HL-60 (cell line): ENCODE measurements at regions not wholly inside any gene's neighbourhood (a gene's known extent, or its start where the extent isn't known, plus 50 kb on each side); places are given as distances from the start of the nearest gene placed in this dataset.
"Not testable (repeated sequence)": the region's sequence is repeated elsewhere in the genome, so short reads cannot be mapped to it uniquely, and the experiment has no call there.

ENCODE experiments used
- DNase-seq, 2 experiments: peaks; one replicate each; pipeline ENCODE4 v3.0.0-alpha.2; 2010 to 2020; ENCODE audit warnings: low read depth in 1 of 2, low spot score in 1 of 2
- H3K27ac ChIP-seq: fragments of 250-450 bp; sonication (Bioruptor Pico); replicated peaks from 2 replicates; pipeline ENCODE4 v1.5.1; 2020; ENCODE audit warnings: mild to moderate bottlenecking, moderate library complexity
- H3K27me3 ChIP-seq: fragments of 250-450 bp; sonication (Bioruptor Pico); 2 replicates; pipeline ENCODE4 v1.5.1; 2021; ENCODE audit warnings: mild to moderate bottlenecking, moderate library complexity; ENCODE audit not compliant: insufficient read depth, poor library complexity, severe bottlenecking
- H3K4me3 ChIP-seq: replicated peaks from 2 replicates; pipeline ENCODE4 v1.5.1; 2011; ENCODE audit warnings: mild to moderate bottlenecking, control low read depth, low read length; ENCODE audit not compliant: insufficient read depth
- GABPA ChIP-seq: IDR thresholded peaks from 2 replicates; pipeline ENCODE4 v1.6.1; 2012; ENCODE audit warnings: low read depth
- POLR2AphosphoS5 ChIP-seq: IDR thresholded peaks from 2 replicates; pipeline ENCODE4 v1.6.1; 2012; ENCODE audit warnings: low read depth
- SPI1 ChIP-seq: IDR thresholded peaks from 2 replicates; pipeline ENCODE4 v1.6.1; 2012; ENCODE audit warnings: low read depth, mild to moderate bottlenecking, borderline replicate concordance
- TF ChIP-seq, protein P1 (sequence below): IDR thresholded peaks from 2 replicates; pipeline ENCODE4 v1.6.1; 2012; ENCODE audit warnings: low read depth; ENCODE audit not compliant: insufficient replicate concordance
- TF ChIP-seq, protein P2 (sequence below): IDR thresholded peaks from one replicate; pipeline ENCODE4 v1.5.1; 2011; ENCODE audit warnings: low read length, control low read depth, inconsistent platforms; ENCODE audit not compliant: insufficient read depth

DNA sequence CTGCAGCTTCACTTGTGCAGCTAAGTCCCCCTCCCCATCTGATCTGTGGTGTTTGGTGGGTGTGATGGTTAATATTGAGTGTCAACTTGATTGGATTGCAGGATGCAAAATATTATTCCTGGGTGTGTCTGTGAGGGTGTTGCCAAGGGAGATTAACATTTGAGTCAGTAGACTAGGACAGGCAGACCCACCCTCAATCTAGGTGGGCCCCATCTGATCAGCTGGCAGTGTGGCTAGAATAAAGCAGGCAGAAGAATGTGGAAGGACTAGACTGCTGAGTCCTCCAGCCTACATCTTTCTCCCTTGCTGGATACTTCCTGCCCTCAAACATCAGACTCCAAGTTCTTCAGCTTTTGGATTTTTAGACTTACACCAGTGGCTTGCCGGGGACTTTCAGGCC, 103.5 kb upstream of the BOD1L1 start:
- DNase-seq = no peak

DNA sequence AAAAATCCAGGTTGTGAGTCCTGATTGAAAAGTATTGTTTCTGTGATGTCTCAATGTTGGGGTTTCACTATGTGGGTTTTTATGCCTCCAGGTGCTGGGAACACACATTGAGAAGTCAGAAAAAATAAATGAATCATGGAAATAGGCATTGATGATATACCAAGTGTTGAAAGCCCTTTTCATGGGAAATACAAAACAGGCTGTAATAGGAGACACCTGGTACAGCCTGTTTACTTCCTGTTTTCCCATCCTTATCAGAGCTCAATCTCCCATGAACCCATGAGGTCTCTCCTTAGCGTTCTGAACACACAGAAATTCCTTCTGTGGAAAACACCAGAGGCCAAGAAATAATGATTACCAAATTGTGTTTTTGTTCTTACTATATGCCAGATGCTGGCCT, 106.3 kb upstream of the BOD1L1 start:
- TF ChIP-seq GABPA (no peak), SPI1 (no peak), POLR2AphosphoS5 (no peak)
- TF ChIP-seq, protein P1, sequence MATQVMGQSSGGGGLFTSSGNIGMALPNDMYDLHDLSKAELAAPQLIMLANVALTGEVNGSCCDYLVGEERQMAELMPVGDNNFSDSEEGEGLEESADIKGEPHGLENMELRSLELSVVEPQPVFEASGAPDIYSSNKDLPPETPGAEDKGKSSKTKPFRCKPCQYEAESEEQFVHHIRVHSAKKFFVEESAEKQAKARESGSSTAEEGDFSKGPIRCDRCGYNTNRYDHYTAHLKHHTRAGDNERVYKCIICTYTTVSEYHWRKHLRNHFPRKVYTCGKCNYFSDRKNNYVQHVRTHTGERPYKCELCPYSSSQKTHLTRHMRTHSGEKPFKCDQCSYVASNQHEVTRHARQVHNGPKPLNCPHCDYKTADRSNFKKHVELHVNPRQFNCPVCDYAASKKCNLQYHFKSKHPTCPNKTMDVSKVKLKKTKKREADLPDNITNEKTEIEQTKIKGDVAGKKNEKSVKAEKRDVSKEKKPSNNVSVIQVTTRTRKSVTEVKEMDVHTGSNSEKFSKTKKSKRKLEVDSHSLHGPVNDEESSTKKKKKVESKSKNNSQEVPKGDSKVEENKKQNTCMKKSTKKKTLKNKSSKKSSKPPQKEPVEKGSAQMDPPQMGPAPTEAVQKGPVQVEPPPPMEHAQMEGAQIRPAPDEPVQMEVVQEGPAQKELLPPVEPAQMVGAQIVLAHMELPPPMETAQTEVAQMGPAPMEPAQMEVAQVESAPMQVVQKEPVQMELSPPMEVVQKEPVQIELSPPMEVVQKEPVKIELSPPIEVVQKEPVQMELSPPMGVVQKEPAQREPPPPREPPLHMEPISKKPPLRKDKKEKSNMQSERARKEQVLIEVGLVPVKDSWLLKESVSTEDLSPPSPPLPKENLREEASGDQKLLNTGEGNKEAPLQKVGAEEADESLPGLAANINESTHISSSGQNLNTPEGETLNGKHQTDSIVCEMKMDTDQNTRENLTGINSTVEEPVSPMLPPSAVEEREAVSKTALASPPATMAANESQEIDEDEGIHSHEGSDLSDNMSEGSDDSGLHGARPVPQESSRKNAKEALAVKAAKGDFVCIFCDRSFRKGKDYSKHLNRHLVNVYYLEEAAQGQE = no peak
- TF ChIP-seq, protein P2, sequence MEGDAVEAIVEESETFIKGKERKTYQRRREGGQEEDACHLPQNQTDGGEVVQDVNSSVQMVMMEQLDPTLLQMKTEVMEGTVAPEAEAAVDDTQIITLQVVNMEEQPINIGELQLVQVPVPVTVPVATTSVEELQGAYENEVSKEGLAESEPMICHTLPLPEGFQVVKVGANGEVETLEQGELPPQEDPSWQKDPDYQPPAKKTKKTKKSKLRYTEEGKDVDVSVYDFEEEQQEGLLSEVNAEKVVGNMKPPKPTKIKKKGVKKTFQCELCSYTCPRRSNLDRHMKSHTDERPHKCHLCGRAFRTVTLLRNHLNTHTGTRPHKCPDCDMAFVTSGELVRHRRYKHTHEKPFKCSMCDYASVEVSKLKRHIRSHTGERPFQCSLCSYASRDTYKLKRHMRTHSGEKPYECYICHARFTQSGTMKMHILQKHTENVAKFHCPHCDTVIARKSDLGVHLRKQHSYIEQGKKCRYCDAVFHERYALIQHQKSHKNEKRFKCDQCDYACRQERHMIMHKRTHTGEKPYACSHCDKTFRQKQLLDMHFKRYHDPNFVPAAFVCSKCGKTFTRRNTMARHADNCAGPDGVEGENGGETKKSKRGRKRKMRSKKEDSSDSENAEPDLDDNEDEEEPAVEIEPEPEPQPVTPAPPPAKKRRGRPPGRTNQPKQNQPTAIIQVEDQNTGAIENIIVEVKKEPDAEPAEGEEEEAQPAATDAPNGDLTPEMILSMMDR = no peak

More for the DNA sequence above, 103.5 kb upstream of the BOD1L1 start:
- Histone ChIP-seq H3K27ac (no peak overlapping the region), H3K27me3 (no peaks in the 10 kb centered on the region), H3K4me3 (no peak overlapping the region)
- TF ChIP-seq SPI1 (no peak), POLR2AphosphoS5 (no peak), GABPA (no peak)
- TF ChIP-seq, protein P1 = no peak
- TF ChIP-seq, protein P2 = no peak

DNA sequence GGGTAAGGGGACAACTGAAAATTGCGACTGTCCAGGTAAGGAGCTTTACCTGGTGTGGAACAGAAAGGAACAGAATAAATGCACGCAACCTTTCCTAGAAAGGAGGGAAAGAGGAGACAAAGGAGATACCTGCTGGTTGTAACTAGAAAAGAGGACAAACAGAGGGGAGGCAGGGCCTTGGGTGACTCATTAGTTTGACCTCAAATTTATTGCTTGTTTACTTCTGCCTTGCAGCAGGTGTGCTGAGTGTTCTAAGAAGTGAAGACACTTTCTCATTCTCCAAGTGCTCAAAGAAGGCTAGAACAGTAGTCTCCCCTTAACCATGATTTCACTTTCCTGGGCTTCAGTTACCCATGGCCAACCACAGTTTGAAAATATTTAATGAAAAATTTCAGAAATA, 123.1 kb upstream of the BOD1L1 start:
- no peaks in the 10 kb centered on the region for H3K27me3 ChIP-seq
- H3K27ac ChIP-seq = no peak overlapping the region
- no peak for DNase-seq
- H3K4me3 ChIP-seq = no peak overlapping the region
- TF ChIP-seq GABPA (no peak), POLR2AphosphoS5 (no peak), SPI1 (no peak)
- TF ChIP-seq, protein P2 = no peak
- TF ChIP-seq, protein P1 = no peak

More for the DNA sequence above, 106.3 kb upstream of the BOD1L1 start:
- H3K4me3 ChIP-seq = no peak overlapping the region
- no peaks in the 10 kb centered on the region for H3K27me3 ChIP-seq
- DNase-seq = no peak
- no peak overlapping the region for H3K27ac ChIP-seq

DNA sequence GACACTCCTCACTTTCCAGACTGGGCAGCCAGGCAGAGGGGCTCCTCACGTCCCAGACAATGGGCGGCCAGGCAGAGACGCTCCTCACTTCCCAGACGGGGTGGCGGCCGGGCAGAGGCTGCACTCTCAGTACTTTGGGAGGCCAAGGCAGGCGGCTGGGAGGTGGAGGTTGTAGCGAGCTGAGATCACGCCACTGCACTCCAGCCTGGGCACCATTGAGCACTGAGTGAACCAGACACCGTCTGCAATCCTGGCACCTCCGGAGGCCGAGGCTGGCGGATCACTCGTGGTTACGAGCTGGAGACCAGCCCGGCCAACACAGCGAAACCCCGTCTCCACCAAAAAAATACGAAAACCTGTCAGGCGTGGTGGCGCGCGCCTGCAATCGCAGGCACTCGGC, 134.1 kb upstream of the BOD1L1 start:
- H3K4me3 ChIP-seq, H3K27me3 ChIP-seq, H3K27ac ChIP-seq, DNase-seq: not testable (repeated sequence)
